CD8-positive, alpha-beta memory T cell (primary cell): ENCODE measurements at regions not wholly inside any gene's neighbourhood (a gene's known extent, or its start where the extent isn't known, plus 50 kb on each side); places are given as distances from the start of the nearest gene placed in this dataset.
"Not testable (repeated sequence)": the region's sequence is repeated elsewhere in the genome, so short reads cannot be mapped to it uniquely, and the experiment has no call there.

Experiments used
- CTCF ChIA-PET: fragments of 350-600 bp; sonication (Branson Sonifier 250); formaldehyde crosslinking; loops from one replicate; lab custom pipeline; 2021; ENCODE audit warnings: antibody characterized with exemption; lab: Charles Lee
- POLR2A ChIA-PET: fragments of 350-600 bp; sonication (Branson Sonifier 250); formaldehyde crosslinking; loops from one replicate; lab custom pipeline; 2021; ENCODE audit warnings: antibody characterized with exemption; lab: Charles Lee
- DNase-seq, 5 donors: peaks; one replicate each; pipeline versions ENCODE4 v3.0.0 to v3.0.0-alpha.2; 2020 to 2022; ENCODE audit warnings: mixed read lengths in 1 of 5
- H3K27ac ChIP-seq: one replicate; pipeline ENCODE4 v1.7.0; 2013; ENCODE audit warnings: low read depth, mild to moderate bottlenecking, low read length, moderate library complexity
- H3K27me3 ChIP-seq: 2 replicates; pipeline ENCODE4 v1.7.0; 2013; ENCODE audit warnings: low read length, mild to moderate bottlenecking; ENCODE audit not compliant: insufficient read depth, poor library complexity, severe bottlenecking
- H3K36me3 ChIP-seq: 2 replicates; pipeline ENCODE4 v1.7.0; 2013; ENCODE audit warnings: mild to moderate bottlenecking, low read length, moderate library complexity; ENCODE audit not compliant: insufficient read depth
- H3K4me1 ChIP-seq: 2 replicates; pipeline ENCODE4 v1.7.0; 2013; ENCODE audit warnings: mild to moderate bottlenecking, low read length, moderate library complexity; ENCODE audit not compliant: insufficient read depth
- H3K4me3 ChIP-seq: 2 replicates; pipeline ENCODE4 v1.7.0; 2013; ENCODE audit warnings: mild to moderate bottlenecking, low read length
- H3K9me3 ChIP-seq: 2 replicates; pipeline ENCODE4 v1.7.0; 2013; ENCODE audit warnings: mild to moderate bottlenecking, low read length
- H3K27ac Mint-ChIP-seq, 8 donors: one replicate each; pipeline ENCODE4 v1.8.0; 2020 to 2021; ENCODE audit warnings: mixed read lengths in 8 of 8, mild to moderate bottlenecking in 6 of 8, inconsistent platforms in 3 of 8, moderate library complexity in 3 of 8
- H3K27me3 Mint-ChIP-seq, 2 donors: one replicate each; pipeline ENCODE4 v1.8.0; 2020 to 2021; ENCODE audit warnings: mixed read lengths in 2 of 2, mild to moderate bottlenecking in 1 of 2, moderate library complexity in 1 of 2
- H3K36me3 Mint-ChIP-seq, 3 donors: one replicate each; pipeline ENCODE4 v1.8.0; 2020 to 2021; ENCODE audit warnings: mixed read lengths in 3 of 3, inconsistent platforms in 1 of 3, mild to moderate bottlenecking in 1 of 3
- H3K4me1 Mint-ChIP-seq, 3 donors: one replicate each; pipeline ENCODE4 v1.8.0; 2020 to 2021; ENCODE audit warnings: mixed read lengths in 3 of 3, inconsistent platforms in 1 of 3, mild to moderate bottlenecking in 1 of 3
- H3K4me3 Mint-ChIP-seq, 7 donors: one replicate each; pipeline ENCODE4 v1.8.0; 2020 to 2021; ENCODE audit warnings: mixed read lengths in 7 of 7, mild to moderate bottlenecking in 6 of 7, moderate library complexity in 4 of 7, inconsistent platforms in 2 of 7
- H3K9me3 Mint-ChIP-seq, 5 donors: one replicate each; pipeline ENCODE4 v1.8.0; 2020 to 2022; ENCODE audit warnings: mixed read lengths in 5 of 5, mild to moderate bottlenecking in 3 of 5, moderate library complexity in 2 of 5, inconsistent platforms in 1 of 5

DNA sequence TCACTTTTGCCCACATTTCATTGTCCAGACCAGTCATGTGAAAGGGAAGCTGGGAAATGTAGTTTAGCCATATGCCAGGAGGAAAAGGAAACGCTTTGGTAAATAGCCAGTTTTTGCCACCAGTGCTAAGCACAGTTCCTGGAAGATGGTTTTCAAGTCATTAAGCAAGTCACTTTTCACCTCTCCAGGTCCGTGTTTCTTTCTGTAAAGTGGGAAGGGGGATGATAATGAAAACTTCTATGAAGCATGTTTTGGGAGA is 96.6 kb upstream of the TPTE start:
- H3K4me1 Mint-ChIP-seq, H3K9me3 ChIP-seq: not testable (repeated sequence)

GRCh38 chr21:10425856-10426255 is 95.5 kb upstream of the TPTE start:
- H3K4me1 ChIP-seq = no peaks in the 10 kb centered on the region
- H3K9me3 Mint-ChIP-seq = peaks cover 0 to 2% (median 0%) of the 10 kb centered on the region in 5 donors
- no peaks in the 10 kb centered on the region for H3K27me3 ChIP-seq
- no peaks in the 10 kb centered on the region for H3K36me3 Mint-ChIP-seq
- H3K27me3 Mint-ChIP-seq = no peaks in the 10 kb centered on the region
- DNase-seq = no peak
- H3K4me3 ChIP-seq = no peak overlapping the region
- H3K27ac ChIP-seq = no peak overlapping the region
- no peak overlapping the region for H3K27ac Mint-ChIP-seq
- H3K36me3 ChIP-seq = no peaks in the 10 kb centered on the region
- peaks cover 4% of the 10 kb centered on the region for H3K9me3 ChIP-seq
- ChIA-PET POLR2A (no interaction called here), CTCF (no interaction called here)
- H3K4me1 Mint-ChIP-seq = no peaks in the 10 kb centered on the region
- H3K4me3 Mint-ChIP-seq = no peak overlapping the region

More for the DNA sequence above, 96.6 kb upstream of the TPTE start:
- H3K27ac Mint-ChIP-seq, H3K27ac ChIP-seq, H3K4me1 ChIP-seq, H3K36me3 Mint-ChIP-seq, H3K36me3 ChIP-seq, H3K27me3 Mint-ChIP-seq, CTCF ChIA-PET, H3K27me3 ChIP-seq, DNase-seq, H3K4me3 ChIP-seq, H3K9me3 Mint-ChIP-seq, H3K4me3 Mint-ChIP-seq, POLR2A ChIA-PET: not testable (repeated sequence)

GRCh38 chr21:10426812-10427211 is 94.6 kb upstream of the TPTE start:
- H3K9me3 ChIP-seq, H3K27me3 ChIP-seq, CTCF ChIA-PET, H3K4me3 ChIP-seq, H3K4me1 ChIP-seq, H3K36me3 Mint-ChIP-seq, DNase-seq, H3K4me3 Mint-ChIP-seq, POLR2A ChIA-PET, H3K9me3 Mint-ChIP-seq, H3K27me3 Mint-ChIP-seq, H3K27ac ChIP-seq, H3K4me1 Mint-ChIP-seq, H3K36me3 ChIP-seq, H3K27ac Mint-ChIP-seq: not testable (repeated sequence)

GRCh38 chr21:10427277-10427676 is 94.1 kb upstream of the TPTE start:
- H3K9me3 ChIP-seq, DNase-seq, H3K27ac Mint-ChIP-seq, POLR2A ChIA-PET, H3K27me3 ChIP-seq, H3K9me3 Mint-ChIP-seq, H3K27me3 Mint-ChIP-seq, CTCF ChIA-PET, H3K27ac ChIP-seq, H3K4me3 ChIP-seq, H3K4me1 ChIP-seq, H3K36me3 Mint-ChIP-seq, H3K36me3 ChIP-seq, H3K4me1 Mint-ChIP-seq, H3K4me3 Mint-ChIP-seq: not testable (repeated sequence)

- H3K9me3 Mint-ChIP-seq, H3K9me3 ChIP-seq, POLR2A ChIA-PET, H3K27ac Mint-ChIP-seq, H3K36me3 Mint-ChIP-seq, H3K4me1 ChIP-seq, H3K36me3 ChIP-seq, H3K4me3 ChIP-seq, H3K4me1 Mint-ChIP-seq, CTCF ChIA-PET, H3K27ac ChIP-seq, H3K27me3 Mint-ChIP-seq, H3K27me3 ChIP-seq, H3K4me3 Mint-ChIP-seq, DNase-seq: not testable (repeated sequence)
Observed at GRCh38 chr21:10428981-10429534, 92.3 kb upstream of the TPTE start.

GRCh38 chr21:10430005-10430404 is 91.4 kb upstream of the TPTE start:
- Histone ChIP-seq H3K27me3 (no peaks in the 10 kb centered on the region), H3K9me3 (peaks cover 4% of the 10 kb centered on the region), H3K4me1 (no peaks in the 10 kb centered on the region), H3K4me3 (no peak overlapping the region), H3K27ac (no peak overlapping the region), H3K36me3 (no peaks in the 10 kb centered on the region)
- H3K9me3 Mint-ChIP-seq = peaks cover 0 to 7% (median 3%) of the 10 kb centered on the region in 5 donors
- no peaks in the 10 kb centered on the region for H3K27me3 Mint-ChIP-seq
- H3K36me3 Mint-ChIP-seq = no peaks in the 10 kb centered on the region
- ChIA-PET CTCF (no interaction called here), POLR2A (no interaction called here)
- no peak overlapping the region for H3K27ac Mint-ChIP-seq
- no peak for DNase-seq
- no peaks in the 10 kb centered on the region for H3K4me1 Mint-ChIP-seq
- H3K4me3 Mint-ChIP-seq = no peak overlapping the region

DNA sequence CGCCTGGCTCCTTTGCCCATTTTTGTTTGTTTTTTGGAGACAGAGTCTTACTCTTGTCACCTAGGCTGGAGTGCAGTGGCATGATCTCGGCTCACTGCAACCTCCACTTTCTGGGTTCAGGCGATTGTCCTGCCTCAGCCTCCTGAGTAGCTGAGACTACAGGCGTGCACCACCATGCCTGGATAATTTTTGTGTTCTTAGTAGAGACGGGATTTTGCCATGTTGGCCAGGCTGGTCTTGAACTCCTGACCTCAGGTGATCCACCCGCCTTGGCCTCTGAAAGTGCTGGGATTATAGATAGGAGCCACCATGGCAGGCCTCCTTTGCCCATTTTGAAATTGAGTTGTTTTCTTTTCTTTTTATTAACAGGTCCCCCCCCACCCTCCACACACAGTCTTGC is 89.4 kb upstream of the TPTE start:
- H3K36me3 Mint-ChIP-seq, CTCF ChIA-PET, H3K9me3 ChIP-seq, H3K4me1 ChIP-seq, H3K27ac ChIP-seq, H3K4me1 Mint-ChIP-seq, H3K9me3 Mint-ChIP-seq, H3K4me3 Mint-ChIP-seq, H3K4me3 ChIP-seq, H3K27ac Mint-ChIP-seq, H3K27me3 ChIP-seq, H3K27me3 Mint-ChIP-seq, POLR2A ChIA-PET, H3K36me3 ChIP-seq: not testable (repeated sequence)
- DNase-seq = peak in 1 of 5 donors; percentile 47

- H3K4me1 Mint-ChIP-seq, H3K4me3 Mint-ChIP-seq, H3K36me3 Mint-ChIP-seq, H3K27me3 ChIP-seq, H3K4me3 ChIP-seq, H3K9me3 ChIP-seq, H3K9me3 Mint-ChIP-seq, H3K36me3 ChIP-seq, H3K27ac ChIP-seq, H3K4me1 ChIP-seq, H3K27me3 Mint-ChIP-seq, CTCF ChIA-PET, DNase-seq, H3K27ac Mint-ChIP-seq, POLR2A ChIA-PET: not testable (repeated sequence)
Observed at GRCh38 chr21:10432456-10432855, 88.9 kb upstream of the TPTE start.

GRCh38 chr21:10437977-10438376 is 83.4 kb upstream of the TPTE start:
- CTCF ChIA-PET, H3K27me3 Mint-ChIP-seq, H3K4me1 Mint-ChIP-seq, H3K27ac Mint-ChIP-seq, H3K4me3 ChIP-seq, H3K27ac ChIP-seq, DNase-seq, POLR2A ChIA-PET, H3K27me3 ChIP-seq, H3K36me3 ChIP-seq, H3K9me3 ChIP-seq, H3K4me3 Mint-ChIP-seq, H3K36me3 Mint-ChIP-seq, H3K9me3 Mint-ChIP-seq, H3K4me1 ChIP-seq: not testable (repeated sequence)
